SJCRH30 (cell line): ENCODE measurements at regions not wholly inside any gene's neighbourhood (a gene's known extent, or its start where the extent isn't known, plus 50 kb on each side); places are given as distances from the start of the nearest gene placed in this dataset.
A peak's percentile ranks its signal among the peaks of the same experiment; 100 is the strongest.

Experiments
- DNase-seq, 2 experiments: peaks; one replicate each; pipeline ENCODE4 v3.0.0-alpha.2; 2015 to 2020
- H3K27ac ChIP-seq: fragments of 250-450 bp; sonication (Bioruptor Pico); 2 replicates; pipeline ENCODE4 v1.5.1; 2020; ENCODE audit warnings: mild to moderate bottlenecking, moderate library complexity
- H3K27me3 ChIP-seq: fragments of 250-450 bp; sonication (Bioruptor Pico); 2 replicates; pipeline ENCODE4 v1.5.1; 2020; ENCODE audit warnings: mild to moderate bottlenecking, moderate library complexity
- H3K36me3 ChIP-seq: fragments of 250-450 bp; sonication (Bioruptor Pico); 2 replicates; pipeline ENCODE4 v1.5.1; 2020; ENCODE audit warnings: mild to moderate bottlenecking, moderate library complexity
- H3K4me1 ChIP-seq: fragments of 250-450 bp; sonication (Bioruptor Pico); 2 replicates; pipeline ENCODE4 v1.5.1; 2020; ENCODE audit warnings: mild to moderate bottlenecking, moderate library complexity
- H3K4me3 ChIP-seq: fragments of 250-450 bp; sonication (Bioruptor Pico); 2 replicates; pipeline ENCODE4 v1.5.1; 2020; ENCODE audit warnings: mild to moderate bottlenecking, moderate library complexity
- H3K9me3 ChIP-seq: fragments of 250-450 bp; sonication (Bioruptor Pico); replicated peaks from 2 replicates; pipeline ENCODE4 v1.5.1; 2020; ENCODE audit warnings: mild to moderate bottlenecking, moderate library complexity

- H3K9me3 ChIP-seq, result no peaks in the 10 kb centered on the region; the same call in 1 of the 2 replicates
- H3K36me3 ChIP-seq, result no peaks in the 10 kb centered on the region
- no peaks in the 10 kb centered on the region for H3K4me1 ChIP-seq
- H3K4me3 ChIP-seq, result no peak overlapping the region
- DNase-seq, result no peak
- H3K27ac ChIP-seq, result no peak overlapping the region
- H3K27me3 ChIP-seq, result no peaks in the 10 kb centered on the region; the same call in none of the 2 replicates
Measured at GRCh38 chr12:43665091-43665490, 93.5 kb downstream of the PUS7L start.

GRCh38 chr12:43662736-43663135 is 95.9 kb downstream of the PUS7L start:
- no peak for DNase-seq
- Histone ChIP-seq H3K27me3 (no peaks in the 10 kb centered on the region), H3K27ac (no peak overlapping the region), H3K36me3 (no peaks in the 10 kb centered on the region), H3K9me3 (no peaks in the 10 kb centered on the region; the same call in 1 of the 2 replicates), H3K4me1 (no peaks in the 10 kb centered on the region), H3K4me3 (no peak overlapping the region)

- H3K4me1 ChIP-seq, result peaks cover 14% of the 10 kb centered on the region
- no peak overlapping the region for H3K4me3 ChIP-seq
- 0 out of 2 replicates have a peak, but pooled peaks cover 3% of the 10 kb centered on the region for H3K9me3 ChIP-seq
- DNase-seq, result peak in 1 of 2 experiments; percentile 32
- no peaks in the 10 kb centered on the region for H3K36me3 ChIP-seq
- H3K27ac ChIP-seq, result no peak overlapping the region
- no peaks in the 10 kb centered on the region for H3K27me3 ChIP-seq
Measured at GRCh38 chr12:43655586-43655985, 103.0 kb downstream of the PUS7L start.

- no peaks in the 10 kb centered on the region for H3K27me3 ChIP-seq
- H3K27ac ChIP-seq, result no peak overlapping the region
- no peaks in the 10 kb centered on the region for H3K36me3 ChIP-seq
- no peak overlapping the region for H3K4me3 ChIP-seq
- 0 out of 2 replicates have a peak, but pooled peaks cover 3% of the 10 kb centered on the region for H3K9me3 ChIP-seq
- DNase-seq, result peak; percentile 16 to 65
- peaks cover 14% of the 10 kb centered on the region for H3K4me1 ChIP-seq
Measured at GRCh38 chr12:43653917-43654316, 101.9 kb upstream of the ADAMTS20 start.

GRCh38 chr12:43653289-43653915 is 101.4 kb upstream of the ADAMTS20 start:
- Histone ChIP-seq H3K36me3 (no peaks in the 10 kb centered on the region), H3K4me1 (peaks cover 14% of the 10 kb centered on the region), H3K27ac (no peak overlapping the region), H3K27me3 (no peaks in the 10 kb centered on the region), H3K4me3 (no peak overlapping the region), H3K9me3 (0 out of 2 replicates have a peak, but pooled peaks cover 3% of the 10 kb centered on the region)
- DNase-seq, result peak; percentile 34 to 75

- DNase-seq, result no peak
- no peaks in the 10 kb centered on the region for H3K9me3 ChIP-seq
- peaks cover 13% of the 10 kb centered on the region for H3K4me1 ChIP-seq
- no peaks in the 10 kb centered on the region for H3K36me3 ChIP-seq
- no peak overlapping the region for H3K4me3 ChIP-seq
- H3K27ac ChIP-seq, result no peak overlapping the region
- no peaks in the 10 kb centered on the region for H3K27me3 ChIP-seq
Measured at GRCh38 chr12:43648636-43649035, 96.6 kb upstream of the ADAMTS20 start.

GRCh38 chr12:43638806-43639205 is 86.8 kb upstream of the ADAMTS20 start:
- DNase-seq, result no peak
- 0 out of 2 replicates have a peak, but pooled peaks cover 2% of the 10 kb centered on the region for H3K4me1 ChIP-seq
- no peak overlapping the region for H3K4me3 ChIP-seq
- no peaks in the 10 kb centered on the region for H3K36me3 ChIP-seq
- H3K27ac ChIP-seq, result no peak overlapping the region
- H3K9me3 ChIP-seq, result no peaks in the 10 kb centered on the region
- H3K27me3 ChIP-seq, result 0 out of 2 replicates have a peak, but pooled peaks cover 2% of the 10 kb centered on the region

- Histone ChIP-seq H3K27ac (no peak overlapping the region), H3K9me3 (no peaks in the 10 kb centered on the region), H3K27me3 (no peaks in the 10 kb centered on the region), H3K4me3 (no peak overlapping the region), H3K36me3 (no peaks in the 10 kb centered on the region), H3K4me1 (0 out of 2 replicates have a peak, but pooled peaks cover 2% of the 10 kb centered on the region)
- DNase-seq, result no peak
Measured at GRCh38 chr12:43636725-43637463, 84.9 kb upstream of the ADAMTS20 start.

GRCh38 chr12:43621262-43621661 is 69.3 kb upstream of the ADAMTS20 start:
- Histone ChIP-seq H3K27me3 (no peaks in the 10 kb centered on the region), H3K36me3 (no peaks in the 10 kb centered on the region), H3K9me3 (no peaks in the 10 kb centered on the region), H3K4me1 (no peaks in the 10 kb centered on the region), H3K4me3 (no peak overlapping the region), H3K27ac (no peak overlapping the region)
- no peak for DNase-seq

- no peaks in the 10 kb centered on the region for H3K9me3 ChIP-seq
- H3K4me3 ChIP-seq, result no peak overlapping the region
- no peak for DNase-seq
- H3K27ac ChIP-seq, result no peak overlapping the region
- H3K36me3 ChIP-seq, result no peaks in the 10 kb centered on the region
- H3K27me3 ChIP-seq, result no peaks in the 10 kb centered on the region
- no peaks in the 10 kb centered on the region for H3K4me1 ChIP-seq
Measured at GRCh38 chr12:43602738-43603137, 50.7 kb upstream of the ADAMTS20 start.
